Frontal cortex (tissue), 3 donors: ENCODE measurements at regions not wholly inside any gene's neighbourhood (a gene's known extent, or its start where the extent isn't known, plus 50 kb on each side); places are given as distances from the start of the nearest gene placed in this dataset.
"Not testable (repeated sequence)": the region's sequence is repeated elsewhere in the genome, so short reads cannot be mapped to it uniquely, and the experiment has no call there.

Experiments used
- DNase-seq, 2 donors: peaks; one replicate each; pipeline ENCODE4 v3.0.0; 2012; ENCODE audit warnings: low spot score in 2 of 2
- FAIRE-seq: peaks from 2 replicates; lab custom pipeline; 2012; peaks lifted over from hg19 to GRCh38; lab: Jason Lieb, UNC
- donor health status: control.
- donor health status: control.
- donor health status: control.

DNA sequence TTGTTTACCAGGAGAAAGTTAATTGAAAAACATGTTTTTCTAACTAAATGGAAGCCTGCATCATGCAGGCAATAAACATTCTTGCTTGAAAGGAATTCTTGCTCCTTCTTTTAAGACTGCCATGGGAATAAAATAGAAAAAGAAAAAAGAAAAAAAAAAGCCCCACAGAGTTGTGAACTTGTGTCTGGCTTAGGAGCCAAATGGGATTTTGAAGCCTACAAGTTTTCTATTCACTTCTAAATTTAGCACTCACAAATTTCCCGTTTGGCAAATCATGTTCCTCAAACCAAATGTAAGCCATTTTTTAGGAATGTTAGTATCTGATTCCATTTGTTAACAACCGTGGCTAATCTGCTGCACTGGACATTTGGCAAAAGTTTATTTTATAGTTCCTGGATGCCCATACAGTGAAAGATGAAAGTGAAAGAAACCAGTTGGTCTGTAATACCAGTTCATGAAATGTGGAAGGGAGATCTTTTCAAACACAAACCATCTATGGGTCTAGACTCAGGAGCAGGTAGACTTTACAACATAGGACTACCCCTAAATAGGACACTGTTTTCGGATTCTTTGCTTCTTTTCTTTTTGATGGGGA, 133.8 kb upstream of the GMNC start:
- FAIRE-seq, result no peak
- DNase-seq, result no peak

- FAIRE-seq (no peak), DNase-seq (no peak)
Observed at GRCh38 chr3:190995156-190995555, 132.7 kb upstream of the GMNC start.

DNA sequence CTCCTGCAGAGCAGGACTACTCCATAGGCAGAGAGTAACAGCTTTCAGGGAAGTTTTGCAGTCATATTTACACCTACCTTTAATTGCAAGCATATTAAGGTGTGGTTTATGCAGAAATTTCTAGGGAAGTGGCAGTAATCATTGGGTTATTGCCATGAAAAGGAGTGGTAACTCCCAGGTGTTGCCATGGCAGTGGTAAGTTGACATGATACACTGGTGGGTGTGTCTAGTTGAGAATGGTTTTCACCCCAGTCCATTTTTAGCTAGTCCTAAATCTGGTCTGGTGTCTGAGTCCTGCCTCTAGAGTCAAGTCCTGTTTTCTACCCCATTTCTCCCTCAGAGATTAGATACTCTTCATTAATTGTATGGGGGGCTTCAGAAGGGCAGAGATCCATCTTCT, 128.4 kb upstream of the GMNC start:
- DNase-seq (no peak), FAIRE-seq (no peak)

- FAIRE-seq (no peak), DNase-seq (no peak)
Observed at GRCh38 chr3:190989218-190989617, 126.7 kb upstream of the GMNC start.

DNA sequence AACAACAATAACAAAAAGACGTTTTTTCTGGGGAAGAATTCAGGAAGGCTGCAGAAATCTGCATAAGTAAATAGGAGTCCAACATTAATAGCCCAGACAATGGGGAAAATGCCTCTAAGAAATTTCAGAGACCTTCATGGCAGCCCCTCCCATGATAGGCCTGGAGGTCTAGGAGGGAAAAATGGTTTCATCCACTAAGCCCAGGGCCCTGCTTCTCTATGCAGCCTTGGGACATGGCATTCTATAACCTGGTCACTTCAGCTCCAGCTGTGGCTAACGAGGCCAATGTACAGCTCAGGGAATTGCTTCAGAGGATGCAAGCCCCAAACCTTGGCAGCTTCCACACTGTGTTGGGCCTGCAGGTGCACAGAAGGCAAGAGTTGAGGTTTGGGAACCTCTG, 125.6 kb upstream of the GMNC start:
- FAIRE-seq (no peak), DNase-seq (no peak)

- DNase-seq (no peak), FAIRE-seq (no peak)
Observed at GRCh38 chr3:190984502-190985244, 122.2 kb upstream of the GMNC start.

DNA sequence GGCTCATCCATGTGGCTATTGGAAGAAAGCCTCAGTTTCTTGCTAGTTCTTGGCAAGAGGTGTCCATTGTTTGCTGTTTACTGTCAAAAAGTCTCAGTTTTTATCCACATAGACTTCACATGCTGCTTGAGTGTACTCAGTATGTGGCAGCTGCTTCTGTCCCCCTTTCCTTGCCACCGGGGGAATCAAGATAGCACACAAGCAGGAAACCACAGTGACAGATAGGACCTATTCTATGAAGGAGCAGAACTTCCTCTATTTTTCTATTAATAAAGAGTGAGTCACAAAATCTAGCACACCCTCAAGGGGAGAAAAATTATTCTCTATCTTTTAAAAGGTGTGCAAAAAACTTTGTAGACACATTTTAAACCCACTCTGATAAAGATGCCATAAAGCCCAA, 121.4 kb upstream of the GMNC start:
- no peak for DNase-seq
- FAIRE-seq, result no peak

GRCh38 chr3:190973771-190974170, 111.3 kb upstream of the GMNC start:
- DNase-seq, result no peak
- no peak for FAIRE-seq

DNA sequence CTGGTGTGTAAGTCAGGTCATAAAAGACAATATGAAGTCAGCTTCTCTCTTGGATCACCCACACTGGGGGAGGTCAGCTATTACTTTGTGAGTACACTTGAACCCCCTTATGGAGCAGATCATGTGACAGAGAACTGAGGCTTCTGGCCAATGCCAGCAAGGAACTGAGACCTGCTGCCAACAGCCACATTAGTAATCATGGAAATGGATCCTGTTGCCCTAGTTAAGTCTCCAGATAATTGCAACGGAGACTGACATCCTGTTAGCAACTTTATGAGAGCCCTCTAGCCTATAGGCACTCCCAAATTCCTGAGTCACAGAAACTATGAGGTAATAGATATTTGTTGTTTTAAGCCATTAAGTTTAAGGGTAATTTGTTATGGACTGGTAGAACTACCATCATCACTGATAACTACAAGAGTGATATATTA, 110.4 kb upstream of the GMNC start:
- DNase-seq, result no peak
- FAIRE-seq, result no peak

GRCh38 chr3:190972196-190972595, 109.7 kb upstream of the GMNC start:
- FAIRE-seq (no peak), DNase-seq (no peak)

GRCh38 chr3:190970560-190970959, 108.1 kb upstream of the GMNC start:
- DNase-seq (no peak), FAIRE-seq (no peak)

GRCh38 chr3:190968616-190969015, 106.1 kb upstream of the GMNC start:
- DNase-seq, result no peak
- no peak for FAIRE-seq

- FAIRE-seq, DNase-seq: not testable (repeated sequence)
Observed at GRCh38 chr3:190964931-190965330, 102.4 kb upstream of the GMNC start.

DNA sequence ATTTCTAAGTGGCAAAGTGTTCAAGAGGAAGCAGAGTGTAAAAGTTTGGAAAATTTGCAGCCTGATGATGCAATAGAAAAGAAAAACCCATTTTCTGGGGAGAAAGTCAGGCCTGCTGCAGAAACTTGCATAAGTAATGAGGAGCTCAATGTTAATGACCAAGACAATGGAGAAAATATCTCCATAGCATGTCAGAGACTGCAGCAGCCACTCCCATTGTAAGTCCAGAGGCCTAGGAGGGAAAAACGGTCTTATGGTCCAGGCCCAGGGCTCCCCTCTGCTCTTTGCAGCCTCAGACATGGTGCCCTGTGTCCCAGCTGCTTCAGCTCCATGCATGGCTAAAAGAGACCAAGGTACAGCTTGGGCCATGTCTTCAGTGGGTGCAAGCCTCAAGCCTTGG, 96.6 kb upstream of the GMNC start:
- FAIRE-seq (no peak), DNase-seq (no peak)

GRCh38 chr3:190941694-190942260, 79.3 kb upstream of the GMNC start:
- FAIRE-seq, result no peak
- no peak for DNase-seq

- FAIRE-seq, DNase-seq: not testable (repeated sequence)
Observed at GRCh38 chr3:190934616-190935015, 72.1 kb upstream of the GMNC start.

DNA sequence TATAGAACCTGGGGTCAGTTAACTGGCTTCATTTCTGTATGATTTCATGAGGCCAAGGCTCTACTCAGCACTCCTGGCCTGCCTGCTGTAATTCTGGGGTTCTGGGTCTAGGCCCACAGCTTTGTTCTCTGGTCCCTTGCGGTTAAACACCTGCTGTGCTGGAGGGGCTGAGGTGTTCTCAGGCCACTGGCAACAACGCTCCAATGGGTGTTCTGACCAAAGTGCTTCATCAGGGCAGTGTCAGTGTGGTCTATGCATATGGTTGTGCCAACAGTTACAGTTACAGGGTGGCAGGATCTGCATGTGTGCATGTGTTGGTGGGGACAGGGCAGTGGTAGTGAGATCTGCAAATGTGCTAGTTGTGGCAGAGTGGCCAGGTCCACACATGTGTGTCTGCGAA, 64.1 kb upstream of the GMNC start:
- FAIRE-seq, result no peak
- no peak for DNase-seq

DNA sequence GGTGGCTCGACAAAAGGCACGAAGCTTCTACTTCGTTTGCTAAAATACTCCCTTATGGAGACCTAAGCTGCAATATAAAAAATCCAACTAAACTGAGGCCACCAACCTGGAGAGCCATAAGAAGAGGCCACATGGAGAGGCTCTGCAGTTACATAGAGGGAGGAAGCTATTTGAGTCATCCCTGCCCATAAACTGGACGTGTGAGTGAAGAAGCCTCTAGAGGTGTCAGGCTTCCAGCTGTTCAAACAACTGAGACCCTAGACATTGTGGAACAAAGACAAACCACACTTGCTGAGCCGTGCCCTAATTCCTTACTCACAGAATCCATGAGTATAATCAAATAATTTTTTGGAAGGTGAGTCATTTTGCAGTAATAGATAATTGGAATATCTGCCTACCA, 50.2 kb upstream of the GMNC start:
- no peak for FAIRE-seq
- DNase-seq, result no peak
